Osteoblast (primary cell): ENCODE measurements at regions not wholly inside any gene's neighbourhood (a gene's known extent, or its start where the extent isn't known, plus 50 kb on each side); places are given as distances from the start of the nearest gene placed in this dataset.

Experiments used
- DNase-seq: peaks from one replicate; pipeline ENCODE4 v3.0.0; 2011; ENCODE audit warnings: low spot score, mixed read lengths; ENCODE audit not compliant: insufficient read length; ENCODE audit errors: missing footprints
- H2AFZ ChIP-seq: 2 replicates; pipeline ENCODE4 v1.6.0; 2011; ENCODE audit warnings: mild to moderate bottlenecking, low read length
- H3K27ac ChIP-seq: 2 replicates; pipeline ENCODE4 v1.5.1; 2011; ENCODE audit warnings: mild to moderate bottlenecking, low read depth, low read length, moderate library complexity
- H3K27me3 ChIP-seq: 2 replicates; pipeline ENCODE4 v1.6.0; 2012; ENCODE audit warnings: mild to moderate bottlenecking, control low read depth, inconsistent platforms, low read length, moderate library complexity; ENCODE audit not compliant: insufficient read depth
- H3K36me3 ChIP-seq: 2 replicates; pipeline ENCODE4 v1.5.1; 2011; ENCODE audit warnings: mild to moderate bottlenecking, low read length, control low read depth, moderate library complexity; ENCODE audit not compliant: insufficient read depth
- H3K4me1 ChIP-seq: 2 replicates; pipeline ENCODE4 v1.5.1; 2011; ENCODE audit warnings: mild to moderate bottlenecking, low read length, control low read depth, moderate library complexity; ENCODE audit not compliant: insufficient read depth
- H3K4me2 ChIP-seq: 2 replicates; pipeline ENCODE4 v1.6.0; 2011; ENCODE audit warnings: mild to moderate bottlenecking, low read length; ENCODE audit not compliant: insufficient read depth
- H3K4me3 ChIP-seq: fragments of 200-600 bp; sonication (generic); 3 replicates; pipeline ENCODE4 v1.5.1; 2012; ENCODE audit warnings: mild to moderate bottlenecking, low read length, inconsistent platforms; ENCODE audit not compliant: insufficient read depth
- H3K79me2 ChIP-seq: 2 replicates; pipeline ENCODE4 v1.6.0; 2012; ENCODE audit warnings: mild to moderate bottlenecking, low read length, control low read depth, inconsistent platforms; ENCODE audit not compliant: insufficient read depth
- H3K9me3 ChIP-seq: 2 replicates; pipeline ENCODE4 v1.5.1; 2011; ENCODE audit warnings: low read depth, low read length, control low read depth
- H4K20me1 ChIP-seq: 2 replicates; pipeline ENCODE4 v1.6.0; 2012; ENCODE audit warnings: mild to moderate bottlenecking, low read length, control low read depth; ENCODE audit not compliant: insufficient read depth
- TF ChIP-seq, protein P1 (sequence below): IDR thresholded peaks from 2 replicates; pipeline ENCODE4 v1.5.1; 2011; ENCODE audit warnings: mild to moderate bottlenecking, low read depth, low read length, moderate library complexity; ENCODE audit errors: extremely low read depth

- no peak overlapping the region for H3K27ac ChIP-seq
- TF ChIP-seq, protein P1, sequence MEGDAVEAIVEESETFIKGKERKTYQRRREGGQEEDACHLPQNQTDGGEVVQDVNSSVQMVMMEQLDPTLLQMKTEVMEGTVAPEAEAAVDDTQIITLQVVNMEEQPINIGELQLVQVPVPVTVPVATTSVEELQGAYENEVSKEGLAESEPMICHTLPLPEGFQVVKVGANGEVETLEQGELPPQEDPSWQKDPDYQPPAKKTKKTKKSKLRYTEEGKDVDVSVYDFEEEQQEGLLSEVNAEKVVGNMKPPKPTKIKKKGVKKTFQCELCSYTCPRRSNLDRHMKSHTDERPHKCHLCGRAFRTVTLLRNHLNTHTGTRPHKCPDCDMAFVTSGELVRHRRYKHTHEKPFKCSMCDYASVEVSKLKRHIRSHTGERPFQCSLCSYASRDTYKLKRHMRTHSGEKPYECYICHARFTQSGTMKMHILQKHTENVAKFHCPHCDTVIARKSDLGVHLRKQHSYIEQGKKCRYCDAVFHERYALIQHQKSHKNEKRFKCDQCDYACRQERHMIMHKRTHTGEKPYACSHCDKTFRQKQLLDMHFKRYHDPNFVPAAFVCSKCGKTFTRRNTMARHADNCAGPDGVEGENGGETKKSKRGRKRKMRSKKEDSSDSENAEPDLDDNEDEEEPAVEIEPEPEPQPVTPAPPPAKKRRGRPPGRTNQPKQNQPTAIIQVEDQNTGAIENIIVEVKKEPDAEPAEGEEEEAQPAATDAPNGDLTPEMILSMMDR, result no peak
- no peaks in the 10 kb centered on the region for H3K27me3 ChIP-seq
- peaks cover 5% of the 10 kb centered on the region for H3K79me2 ChIP-seq
- H3K4me2 ChIP-seq, result no peak overlapping the region
- no peak overlapping the region for H2AFZ ChIP-seq
- H3K36me3 ChIP-seq, result no peaks in the 10 kb centered on the region
- H3K4me1 ChIP-seq, result peaks cover 22% of the 10 kb centered on the region
- DNase-seq, result no peak
- no peaks in the 10 kb centered on the region for H3K9me3 ChIP-seq
- no peak overlapping the region for H3K4me3 ChIP-seq
- peaks cover 4% of the 10 kb centered on the region for H4K20me1 ChIP-seq
Observed at GRCh38 chr15:62447742-62448141, 282.7 kb upstream of the C2CD4B start.

DNA sequence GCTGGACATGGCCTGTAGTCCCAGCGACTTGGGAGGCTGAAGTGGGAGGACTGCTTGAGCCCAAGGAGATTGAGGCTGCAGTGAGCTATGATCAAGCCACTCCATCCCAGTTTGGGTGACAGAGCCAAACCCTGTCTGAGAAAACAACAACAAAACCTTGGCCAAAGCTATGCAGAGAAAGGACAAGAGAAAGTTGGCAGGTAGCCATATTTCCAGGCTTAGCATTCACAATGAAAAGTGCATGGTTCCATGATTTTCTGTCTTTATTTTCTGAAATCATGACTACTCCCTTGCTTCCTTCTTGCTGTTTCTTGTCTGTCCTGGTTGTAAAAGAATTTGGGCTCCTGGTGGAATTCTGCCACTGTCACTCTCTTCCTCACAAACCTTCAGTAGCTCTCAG is 284.6 kb upstream of the C2CD4B start:
- Histone ChIP-seq H3K9me3 (no peaks in the 10 kb centered on the region), H3K27me3 (no peaks in the 10 kb centered on the region), H3K4me2 (no peak overlapping the region), H3K27ac (no peak overlapping the region), H3K79me2 (peaks cover 5% of the 10 kb centered on the region), H4K20me1 (peaks cover 3% of the 10 kb centered on the region), H3K4me1 (peaks cover 29% of the 10 kb centered on the region), H2AFZ (no peak overlapping the region), H3K4me3 (no peak overlapping the region), H3K36me3 (no peaks in the 10 kb centered on the region)
- DNase-seq, result no peak
- TF ChIP-seq, protein P1, result no peak

DNA sequence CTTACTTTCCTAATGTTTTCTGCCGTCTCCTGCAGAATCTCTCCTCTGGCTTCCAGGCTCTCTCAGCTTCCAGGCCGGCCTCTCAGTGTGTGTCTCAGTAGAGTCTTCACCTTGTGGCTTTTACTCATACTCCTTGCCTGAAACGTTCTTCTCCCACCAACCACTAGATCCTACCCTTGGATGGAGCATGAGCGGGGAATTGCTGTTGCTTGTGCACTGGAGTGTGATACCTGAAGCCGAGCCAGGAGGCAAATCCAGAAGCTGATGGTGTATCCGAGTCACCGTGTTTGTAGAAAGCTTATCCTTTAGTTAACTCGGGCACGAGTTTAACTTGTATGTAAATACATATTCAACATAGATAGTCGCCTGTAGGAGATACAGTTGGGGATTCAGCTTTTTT is 285.0 kb upstream of the C2CD4B start:
- H3K27ac ChIP-seq, result no peak overlapping the region
- no peak overlapping the region for H2AFZ ChIP-seq
- no peaks in the 10 kb centered on the region for H3K27me3 ChIP-seq
- H4K20me1 ChIP-seq, result no peaks in the 10 kb centered on the region
- no peak overlapping the region for H3K4me2 ChIP-seq
- H3K9me3 ChIP-seq, result no peaks in the 10 kb centered on the region
- DNase-seq, result no peak
- peaks cover 5% of the 10 kb centered on the region for H3K79me2 ChIP-seq
- H3K4me1 ChIP-seq, result peaks cover 29% of the 10 kb centered on the region
- TF ChIP-seq, protein P1, result no peak
- H3K36me3 ChIP-seq, result no peaks in the 10 kb centered on the region
- H3K4me3 ChIP-seq, result no peak overlapping the region

DNA sequence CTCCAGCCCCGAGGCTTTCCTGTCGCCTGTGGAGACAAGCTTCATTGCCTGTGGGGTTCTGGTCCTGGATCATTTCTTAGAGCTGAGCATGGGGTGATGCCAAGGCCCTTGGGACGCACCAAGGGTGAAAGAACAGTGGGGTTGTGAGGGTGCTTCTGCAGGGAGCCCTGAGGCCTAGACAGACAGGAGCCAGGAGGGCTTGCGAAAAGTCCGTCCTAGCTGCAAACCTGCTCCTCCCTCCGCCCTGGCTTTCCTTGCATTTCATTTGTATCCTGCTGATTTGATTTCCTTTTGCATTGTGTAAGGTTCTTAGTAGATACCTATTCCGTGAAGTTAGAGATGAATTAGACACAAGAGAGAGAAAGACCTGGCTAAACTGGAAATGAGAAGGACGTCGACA is 286.9 kb upstream of the C2CD4B start:
- no peak overlapping the region for H3K4me3 ChIP-seq
- H3K4me1 ChIP-seq, result peaks cover 42% of the 10 kb centered on the region
- H3K4me2 ChIP-seq, result no peak overlapping the region
- TF ChIP-seq, protein P1, result no peak
- H4K20me1 ChIP-seq, result peaks cover 4% of the 10 kb centered on the region
- peaks cover 3% of the 10 kb centered on the region for H3K79me2 ChIP-seq
- no peak overlapping the region for H2AFZ ChIP-seq
- no peaks in the 10 kb centered on the region for H3K36me3 ChIP-seq
- DNase-seq, result no peak
- no peaks in the 10 kb centered on the region for H3K9me3 ChIP-seq
- no peaks in the 10 kb centered on the region for H3K27me3 ChIP-seq
- H3K27ac ChIP-seq, result no peak overlapping the region
